GM18498 (cell line): ENCODE measurements at regions not wholly inside any gene's neighbourhood (a gene's known extent, or its start where the extent isn't known, plus 50 kb on each side); places are given as distances from the start of the nearest gene placed in this dataset.

Experiments
- ATAC-seq: cut with Tn5 transposase; IDR thresholded peaks from one replicate; pipeline ENCODE4 v1.9.1; 2021; ENCODE audit warnings: mild to moderate bottlenecking, moderate library complexity; ENCODE audit not compliant: unreplicated experiment

GRCh38 chr15:97425596-97425995 lies 534.9 kb upstream of the ARRDC4 start:
- no peak for ATAC-seq

- ATAC-seq, result no peak
These were observed 517.4 kb upstream of the ARRDC4 start for GRCh38 chr15:97443101-97443500.

- no peak for ATAC-seq
These were observed 514.4 kb upstream of the ARRDC4 start for GRCh38 chr15:97446138-97446537.

- no peak for ATAC-seq
These were observed 503.8 kb upstream of the ARRDC4 start for GRCh38 chr15:97456521-97457202.

- no peak for ATAC-seq
These were observed 503.2 kb upstream of the ARRDC4 start for GRCh38 chr15:97457203-97457847.

GRCh38 chr15:97459771-97460170 lies 500.7 kb upstream of the ARRDC4 start:
- no peak for ATAC-seq

GRCh38 chr15:97461226-97461625 lies 499.3 kb upstream of the ARRDC4 start:
- ATAC-seq, result no peak

GRCh38 chr15:97463696-97464095 lies 496.8 kb upstream of the ARRDC4 start:
- ATAC-seq, result no peak

GRCh38 chr15:97470417-97470816 lies 490.1 kb upstream of the ARRDC4 start:
- no peak for ATAC-seq

- no peak for ATAC-seq
These were observed 486.9 kb upstream of the ARRDC4 start for GRCh38 chr15:97473627-97474026.

GRCh38 chr15:97479957-97480356 lies 480.5 kb upstream of the ARRDC4 start:
- ATAC-seq, result no peak

- ATAC-seq, result no peak
These were observed 478.0 kb upstream of the ARRDC4 start for GRCh38 chr15:97482521-97482920.

GRCh38 chr15:97483232-97483631 lies 477.3 kb upstream of the ARRDC4 start:
- ATAC-seq, result no peak

GRCh38 chr15:97490429-97490828 lies 470.1 kb upstream of the ARRDC4 start:
- ATAC-seq, result no peak

GRCh38 chr15:97501291-97501690 lies 459.2 kb upstream of the ARRDC4 start:
- ATAC-seq, result no peak

- ATAC-seq, result no peak
These were observed 458.5 kb upstream of the ARRDC4 start for GRCh38 chr15:97502038-97502437.

- ATAC-seq, result no peak
These were observed 456.3 kb upstream of the ARRDC4 start for GRCh38 chr15:97504031-97504792.

- ATAC-seq, result no peak
These were observed 442.8 kb upstream of the ARRDC4 start for GRCh38 chr15:97517737-97518136.

- ATAC-seq, result no peak
These were observed 439.8 kb upstream of the ARRDC4 start for GRCh38 chr15:97520689-97521088.

- no peak for ATAC-seq
These were observed 438.9 kb upstream of the ARRDC4 start for GRCh38 chr15:97521381-97522285.

- no peak for ATAC-seq
These were observed 438.2 kb upstream of the ARRDC4 start for GRCh38 chr15:97522347-97522746.
